ENCODE measurements at regions not wholly inside any gene's neighbourhood (a gene's known extent, or its start where the extent isn't known, plus 50 kb on each side); places are given as distances from the start of the nearest gene placed in this dataset.
"Not testable (repeated sequence)": the region's sequence is repeated elsewhere in the genome, so short reads cannot be mapped to it uniquely, and the experiment has no call there.

GRCh38 chr10:64130152-64130551 is 609.0 kb downstream of the REEP3 start:
- no peak for FAIRE-seq

DNA sequence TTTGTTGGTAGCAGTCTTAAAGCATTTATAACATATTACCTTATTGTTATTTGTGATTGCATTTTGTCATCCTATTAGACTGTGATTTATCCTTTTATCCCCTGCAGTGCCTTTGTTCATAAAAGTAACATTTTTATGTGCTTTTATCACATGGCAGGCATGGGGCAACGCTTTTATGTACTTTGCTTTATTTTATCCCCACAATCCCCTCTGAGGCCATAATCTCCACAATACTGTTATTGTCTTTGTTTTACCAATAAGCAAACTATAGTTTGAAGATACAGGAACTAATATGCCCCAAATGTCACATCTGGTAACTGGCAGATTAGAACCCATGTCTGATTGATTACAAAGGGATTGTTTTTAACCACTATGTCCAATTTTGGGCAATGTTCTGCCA is 613.5 kb downstream of the REEP3 start:
- no peak for FAIRE-seq

DNA sequence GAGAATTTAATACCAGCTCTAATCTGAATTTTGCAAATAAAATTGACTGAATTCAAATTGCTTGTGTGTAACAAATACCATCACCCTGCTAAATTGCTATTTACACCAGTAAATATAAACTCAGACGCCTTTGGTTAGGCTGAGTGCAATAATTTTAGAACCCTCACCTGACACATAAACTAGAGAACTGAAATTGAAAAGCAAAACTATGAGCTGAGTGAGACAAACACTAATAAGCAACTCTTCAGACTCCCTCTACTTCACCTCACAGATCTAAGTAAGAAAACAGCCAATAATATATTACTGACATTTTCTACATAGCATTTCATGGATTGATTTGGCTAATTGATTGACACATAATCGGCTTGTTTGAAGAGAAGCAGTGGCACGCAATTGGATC is 621.2 kb downstream of the REEP3 start:
- FAIRE-seq: no peak

- FAIRE-seq: no peak
Observed at GRCh38 chr10:64148607-64149006, 627.4 kb downstream of the REEP3 start.

GRCh38 chr10:64156166-64156565 is 635.0 kb downstream of the REEP3 start:
- no peak for FAIRE-seq

GRCh38 chr10:64158551-64158950 is 637.4 kb downstream of the REEP3 start:
- no peak for FAIRE-seq

- FAIRE-seq: no peak
Observed at GRCh38 chr10:64159910-64160872, 639.0 kb downstream of the REEP3 start.

GRCh38 chr10:64170791-64171190 is 649.6 kb downstream of the REEP3 start:
- FAIRE-seq: no peak

DNA sequence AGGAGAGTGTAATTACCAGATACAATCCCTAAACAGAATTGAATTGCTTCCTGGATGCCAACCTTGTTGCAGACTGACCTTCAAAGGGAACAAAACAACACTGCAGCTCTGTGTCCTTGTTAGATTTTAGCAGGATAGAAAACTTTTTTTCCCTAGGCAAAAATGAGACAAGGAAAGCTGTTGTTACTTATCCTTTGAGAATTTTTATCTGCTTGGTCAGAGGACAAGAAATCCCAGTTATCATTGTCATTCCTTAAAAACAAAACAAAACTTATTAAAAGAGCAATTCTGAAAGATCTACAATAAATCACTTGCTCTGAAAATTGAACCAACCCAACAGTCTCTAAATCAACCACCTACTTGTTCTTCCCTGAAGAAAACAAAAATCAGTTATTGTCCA is 652.6 kb downstream of the REEP3 start:
- no peak for FAIRE-seq

- no peak for FAIRE-seq
Observed at GRCh38 chr10:64174666-64175255, 653.6 kb downstream of the REEP3 start.

DNA sequence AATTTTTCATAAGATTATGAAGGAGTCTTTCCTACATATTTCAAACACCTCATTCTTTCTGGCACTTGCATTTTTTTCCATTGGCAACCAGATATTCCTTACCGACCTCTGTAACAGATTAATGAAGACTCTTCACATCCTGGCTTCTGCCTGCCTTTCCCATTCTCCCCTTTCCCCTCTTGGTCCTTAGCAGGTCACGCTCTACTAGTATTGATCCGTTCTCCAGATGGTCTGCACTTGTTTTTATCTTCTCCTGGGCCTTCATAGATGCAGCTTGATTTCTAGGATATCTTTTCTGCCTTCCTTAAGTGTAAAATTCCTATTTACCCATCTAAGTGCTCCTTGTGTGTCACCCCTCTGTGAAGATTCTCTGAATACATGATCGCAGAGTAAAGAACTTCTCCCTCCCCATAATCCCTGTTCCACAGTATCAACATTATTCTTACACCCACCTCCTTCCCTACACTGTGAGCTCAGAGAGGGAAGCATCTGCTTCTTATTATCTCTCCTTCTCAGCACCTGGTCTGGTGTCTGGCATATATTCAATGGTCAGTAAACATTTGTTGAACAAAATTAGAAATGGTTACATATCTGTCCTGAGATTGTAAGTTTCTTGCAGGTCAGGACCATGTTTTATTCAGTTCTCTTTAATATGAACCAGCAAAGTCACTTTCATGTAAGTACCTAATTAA is 654.2 kb downstream of the REEP3 start:
- no peak for FAIRE-seq

DNA sequence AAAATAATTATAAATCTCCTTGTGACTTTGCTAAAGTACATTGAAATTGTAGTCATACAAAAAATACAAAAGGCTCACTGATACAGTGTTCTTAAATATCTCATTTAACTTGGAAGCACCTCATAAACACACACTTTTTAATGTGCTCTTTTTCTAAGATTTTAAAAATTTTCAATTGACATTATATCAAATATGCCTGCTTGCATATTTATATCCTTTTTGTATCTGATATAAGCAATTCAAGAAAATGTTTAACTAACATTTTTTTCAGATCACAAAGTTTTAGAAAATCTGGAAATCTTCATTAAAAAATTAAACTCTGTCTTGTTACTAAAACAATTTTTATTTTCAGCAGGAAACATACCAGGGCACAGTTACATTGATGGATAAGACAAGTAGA is 661.5 kb downstream of the REEP3 start:
- FAIRE-seq: no peak

GRCh38 chr10:64191286-64191685 is 670.1 kb downstream of the REEP3 start:
- FAIRE-seq: no peak

- FAIRE-seq: no peak
Observed at GRCh38 chr10:64196638-64197315, 675.6 kb downstream of the REEP3 start.

GRCh38 chr10:64201936-64202335 is 680.7 kb downstream of the REEP3 start:
- FAIRE-seq: no peak

GRCh38 chr10:64204504-64204903 is 683.3 kb downstream of the REEP3 start:
- FAIRE-seq: not testable (repeated sequence)

GRCh38 chr10:64206409-64206808 is 685.2 kb downstream of the REEP3 start:
- no peak for FAIRE-seq

DNA sequence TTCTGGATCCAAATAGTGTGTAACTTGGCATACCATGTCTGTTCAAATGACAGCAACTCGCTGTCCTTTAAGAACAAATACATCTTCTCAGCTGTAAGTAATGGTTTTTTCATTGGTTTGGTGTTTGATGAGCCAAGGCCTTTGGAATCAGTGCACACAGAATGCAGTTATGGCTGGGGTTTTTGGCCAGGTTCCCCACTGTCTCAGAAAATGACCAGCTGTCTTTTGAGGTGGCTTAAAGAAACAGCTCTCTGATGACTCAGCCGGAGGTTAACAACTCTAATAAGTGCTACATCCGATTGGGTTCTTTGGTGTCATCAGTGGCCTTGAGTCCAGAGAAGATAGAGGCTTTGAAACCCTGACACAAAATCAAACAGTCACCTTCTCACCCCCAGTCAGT is 688.4 kb downstream of the REEP3 start:
- no peak for FAIRE-seq

GRCh38 chr10:64210211-64210610 is 689.0 kb downstream of the REEP3 start:
- no peak for FAIRE-seq

GRCh38 chr10:64211466-64211865 is 690.3 kb downstream of the REEP3 start:
- no peak for FAIRE-seq

GRCh38 chr10:64215088-64215487 is 693.9 kb downstream of the REEP3 start:
- FAIRE-seq: no peak

DNA sequence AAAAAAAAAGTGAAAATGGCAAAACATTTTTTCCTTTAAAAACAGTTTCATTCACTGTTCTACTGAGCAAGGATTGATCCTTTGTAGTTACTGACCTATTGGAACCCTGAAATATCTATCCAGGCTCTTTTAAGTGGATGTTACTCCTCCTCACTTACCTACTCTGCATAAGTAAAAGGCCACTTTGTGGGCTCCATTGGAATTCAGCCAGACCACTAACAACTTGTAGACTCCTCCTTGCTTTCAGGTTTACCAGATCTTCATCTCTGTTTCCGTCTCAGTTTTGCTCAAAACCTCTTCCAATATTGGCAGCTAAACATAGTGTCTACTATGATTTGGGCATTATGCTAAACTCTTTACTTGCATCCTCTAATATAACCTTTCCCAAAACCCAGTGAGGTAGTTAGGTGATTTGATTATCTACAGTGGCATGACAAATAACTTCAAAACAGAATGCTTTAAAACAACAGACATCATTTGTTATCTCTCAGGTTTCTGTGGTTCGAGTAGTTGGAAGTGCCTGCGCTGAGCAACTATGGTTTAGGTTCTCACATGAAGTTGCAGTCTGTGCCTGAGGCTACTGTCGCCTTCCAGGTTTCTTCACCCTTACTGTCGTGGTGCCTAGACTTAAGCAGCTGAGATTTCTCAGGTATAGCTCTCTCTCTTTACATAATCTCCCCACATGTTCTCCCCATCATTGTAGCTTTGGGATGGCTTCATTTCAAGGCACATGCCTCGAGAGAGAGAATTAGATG is 698.2 kb downstream of the REEP3 start:
- no peak for FAIRE-seq

Measured in islet of Langerhans (tissue), 1 donor.